Neutrophil (primary cell): ENCODE measurements at regions not wholly inside any gene's neighbourhood (a gene's known extent, or its start where the extent isn't known, plus 50 kb on each side); places are given as distances from the start of the nearest gene placed in this dataset.

Experiments used
- H3K27ac ChIP-seq: fragments of 200-600 bp; sonication (generic); 2 replicates; pipeline ENCODE4 v1.5.1; 2016; ENCODE audit warnings: mild to moderate bottlenecking, moderate library complexity
- H3K27me3 ChIP-seq: fragments of 200-600 bp; sonication (generic); 2 replicates; pipeline ENCODE4 v1.6.0; 2016; ENCODE audit warnings: mild to moderate bottlenecking
- H3K36me3 ChIP-seq: fragments of 200-600 bp; sonication (generic); 2 replicates; pipeline ENCODE4 v1.5.1; 2017
- H3K4me1 ChIP-seq, 2 experiments: fragments of 200-600 bp in 1 of 2; sonication (generic) in 1 of 2; 1 replicate in 1 of 2; 2 replicates in 1 of 2; pipeline versions ENCODE4 v1.5.1 to v1.6.1; 2013 to 2016; ENCODE audit warnings: low read depth in 1 of 2, low read length in 1 of 2, mild to moderate bottlenecking in 1 of 2, moderate library complexity in 1 of 2; ENCODE audit not compliant: control insufficient read depth in 1 of 2, insufficient read depth in 1 of 2
- H3K4me3 ChIP-seq, 2 experiments: fragments of 200-600 bp in 1 of 2; sonication (generic) in 1 of 2; 1 replicate in 1 of 2; 2 replicates in 1 of 2; pipeline ENCODE4 v1.5.1; 2013 to 2016; ENCODE audit warnings: low read depth in 1 of 2, low read length in 1 of 2, mild to moderate bottlenecking in 1 of 2, moderate library complexity in 1 of 2
- H3K9me3 ChIP-seq: fragments of 200-600 bp; sonication (generic); 2 replicates; pipeline ENCODE4 v1.5.1; 2016
- CTCF ChIP-seq: fragments of 200-600 bp; sonication (generic); IDR thresholded peaks from 2 replicates; pipeline ENCODE4 v1.5.1; 2016; ENCODE audit warnings: antibody characterized with exemption

- H3K36me3 ChIP-seq: no peaks in the 10 kb centered on the region
- no peak overlapping the region for H3K4me3 ChIP-seq
- no peak overlapping the region for H3K27ac ChIP-seq
- TF ChIP-seq CTCF: no peak
- H3K4me1 ChIP-seq: no peaks in the 10 kb centered on the region
- no peaks in the 10 kb centered on the region for H3K9me3 ChIP-seq
- H3K27me3 ChIP-seq: no peaks in the 10 kb centered on the region
These were observed 303.6 kb upstream of the DACH1 start for GRCh38 chr13:72170571-72170970.

- Histone ChIP-seq H3K4me3 (no peak overlapping the region), H3K36me3 (no peaks in the 10 kb centered on the region), H3K4me1 (no peaks in the 10 kb centered on the region), H3K27me3 (no peaks in the 10 kb centered on the region), H3K9me3 (no peaks in the 10 kb centered on the region), H3K27ac (no peak overlapping the region)
- TF ChIP-seq CTCF: no peak
These were observed 301.3 kb upstream of the DACH1 start for GRCh38 chr13:72168126-72168855.

GRCh38 chr13:72166102-72166650 is 299.2 kb upstream of the DACH1 start:
- no peaks in the 10 kb centered on the region for H3K4me1 ChIP-seq
- H3K4me3 ChIP-seq: no peak overlapping the region
- H3K9me3 ChIP-seq: no peaks in the 10 kb centered on the region
- TF ChIP-seq CTCF: no peak
- no peaks in the 10 kb centered on the region for H3K27me3 ChIP-seq
- H3K27ac ChIP-seq: no peak overlapping the region
- no peaks in the 10 kb centered on the region for H3K36me3 ChIP-seq

- no peaks in the 10 kb centered on the region for H3K4me1 ChIP-seq
- H3K27me3 ChIP-seq: no peaks in the 10 kb centered on the region
- no peak overlapping the region for H3K4me3 ChIP-seq
- H3K36me3 ChIP-seq: no peaks in the 10 kb centered on the region
- no peak overlapping the region for H3K27ac ChIP-seq
- no peaks in the 10 kb centered on the region for H3K9me3 ChIP-seq
- TF ChIP-seq CTCF: no peak
These were observed 298.3 kb upstream of the DACH1 start for GRCh38 chr13:72165276-72165675.

GRCh38 chr13:72164811-72165210 is 297.8 kb upstream of the DACH1 start:
- H3K4me3 ChIP-seq: no peak overlapping the region
- H3K27ac ChIP-seq: no peak overlapping the region
- no peaks in the 10 kb centered on the region for H3K4me1 ChIP-seq
- H3K27me3 ChIP-seq: no peaks in the 10 kb centered on the region
- TF ChIP-seq CTCF: no peak
- H3K9me3 ChIP-seq: no peaks in the 10 kb centered on the region
- no peaks in the 10 kb centered on the region for H3K36me3 ChIP-seq
